Endothelial cell of umbilical vein (primary cell): ENCODE measurements at regions not wholly inside any gene's neighbourhood (a gene's known extent, or its start where the extent isn't known, plus 50 kb on each side); places are given as distances from the start of the nearest gene placed in this dataset.

Experiments
- BruUV-seq: library from RNA; stranded (reverse); fragments of 400-500 nt; replicated peaks from 2 replicates; lab custom pipeline; 2021; lab: Mats Ljungman, UMichigan
- CTCF ChIA-PET: fragments of 300-600, 350-600 bp; sonication (Branson Sonifier 250); formaldehyde crosslinking; loops from one replicate; lab custom pipeline; 2021; ENCODE audit warnings: antibody characterized with exemption, inconsistent platforms; lab: Charles Lee
- POLR2A ChIA-PET: fragments of 300-600, 350-600 bp; sonication (Branson Sonifier 250); formaldehyde crosslinking; loops from one replicate; lab custom pipeline; 2021; ENCODE audit warnings: antibody characterized with exemption, inconsistent platforms; lab: Charles Lee
- DNase-seq: peaks from one replicate; pipeline ENCODE4 v3.0.0-alpha.2; 2011; ENCODE audit warnings: low read depth, low spot score
- FAIRE-seq: peaks from 2 replicates; lab custom pipeline; 2011; peaks lifted over from hg19 to GRCh38; lab: Jason Lieb, UNC
- H2AFZ ChIP-seq: 2 replicates; pipeline ENCODE4 v1.6.0; 2012; ENCODE audit warnings: low read depth, low read length, control low read depth, inconsistent platforms
- H3K27ac ChIP-seq: 2 replicates; pipeline ENCODE4 v1.5.1; 2011; ENCODE audit warnings: low read depth, mild to moderate bottlenecking, control low read depth, low read length, moderate library complexity; ENCODE audit not compliant: insufficient read depth
- H3K27me3 ChIP-seq, 2 experiments: 2 replicates each; pipeline versions ENCODE4 v1.6.0 to v1.6.1; 2011; ENCODE audit warnings: low read length in 2 of 2, mixed read lengths in 1 of 2; ENCODE audit not compliant: control insufficient read depth in 2 of 2, insufficient read depth in 2 of 2
- H3K36me3 ChIP-seq, 2 experiments: 2 replicates in 1 of 2; 3 replicates in 1 of 2; pipeline ENCODE4 v1.5.1; 2011; ENCODE audit warnings: low read length in 2 of 2, mild to moderate bottlenecking in 1 of 2, moderate library complexity in 1 of 2; ENCODE audit not compliant: control insufficient read depth in 2 of 2, insufficient read depth in 2 of 2; ENCODE audit errors: extremely low read depth in 1 of 2
- H3K4me1 ChIP-seq: 3 replicates; pipeline ENCODE4 v1.5.1; 2011; ENCODE audit warnings: mild to moderate bottlenecking, low read length; ENCODE audit not compliant: control insufficient read depth, insufficient read depth; ENCODE audit errors: extremely low read depth
- H3K4me2 ChIP-seq: 2 replicates; pipeline ENCODE4 v1.6.1; 2011; ENCODE audit warnings: low read length, control low read depth, mixed read lengths; ENCODE audit not compliant: insufficient read depth
- H3K4me3 ChIP-seq, 3 experiments: fragments of 200-600 bp in 1 of 3; sonication (generic), shearing (Covaris generic) in 1 of 3; replicated peaks in 1 of 3; 2 replicates each; pipeline ENCODE4 v1.5.1; 2011 to 2016; ENCODE audit warnings: control low read depth in 3 of 3, low read length in 3 of 3, mild to moderate bottlenecking in 2 of 3, inconsistent platforms in 1 of 3, low read depth in 1 of 3, moderate library complexity in 1 of 3; ENCODE audit not compliant: insufficient read depth in 1 of 3
- H3K79me2 ChIP-seq: 2 replicates; pipeline ENCODE4 v1.6.0; 2012; ENCODE audit warnings: low read length, inconsistent platforms; ENCODE audit not compliant: control insufficient read depth, insufficient read depth
- H3K9ac ChIP-seq: replicated peaks from 2 replicates; pipeline ENCODE3; 2011; ENCODE audit warnings: low read length, control low read depth; ENCODE audit not compliant: insufficient read depth; ENCODE audit errors: extremely low read depth
- H3K9me1 ChIP-seq: replicated peaks from 3 replicates; pipeline ENCODE4 v1.6.0; 2011; ENCODE audit warnings: mild to moderate bottlenecking, low read length; ENCODE audit not compliant: control insufficient read depth, insufficient read depth; ENCODE audit errors: extremely low read depth
- H3K9me3 ChIP-seq: replicated peaks from 2 replicates; pipeline ENCODE4 v1.5.1; 2012; ENCODE audit warnings: low read length, inconsistent platforms; ENCODE audit not compliant: control insufficient read depth, insufficient read depth
- H4K20me1 ChIP-seq: replicated peaks from 2 replicates; pipeline ENCODE3; 2011; ENCODE audit warnings: mild to moderate bottlenecking, low read length; ENCODE audit not compliant: control insufficient read depth, insufficient read depth; ENCODE audit errors: extremely low read depth
- EZH2 ChIP-seq: IDR thresholded peaks from 2 replicates; pipeline ENCODE4 v1.6.1; 2012; ENCODE audit warnings: borderline replicate concordance, low read depth, mild to moderate bottlenecking, moderate library complexity, low read length, inconsistent platforms; ENCODE audit not compliant: severe bottlenecking
- FOS ChIP-seq: IDR thresholded peaks from 2 replicates; pipeline ENCODE4 v1.6.1; 2011; ENCODE audit warnings: mild to moderate bottlenecking, low read length, moderate library complexity, borderline replicate concordance; ENCODE audit not compliant: insufficient read depth
- GATA2 ChIP-seq: IDR thresholded peaks from 2 replicates; pipeline ENCODE4 v1.7.0; 2011; ENCODE audit warnings: low read depth, mild to moderate bottlenecking, moderate library complexity, mixed read lengths, low read length; ENCODE audit not compliant: insufficient read length, insufficient read depth
- JUN ChIP-seq: IDR thresholded peaks from 2 replicates; pipeline ENCODE4 v1.6.1; 2011; ENCODE audit warnings: borderline replicate concordance, low read depth; ENCODE audit not compliant: insufficient read length, insufficient read depth
- MYC ChIP-seq: IDR thresholded peaks from one replicate; pipeline ENCODE4 v1.6.1; 2011; ENCODE audit warnings: mild to moderate bottlenecking, low read depth, low read length
- POLR2A ChIP-seq: IDR thresholded peaks from 2 replicates; pipeline ENCODE4 v1.6.1; 2012; ENCODE audit warnings: low read depth, mild to moderate bottlenecking, control low read depth, low read length
- POLR2AphosphoS5 ChIP-seq: IDR thresholded peaks from 2 replicates; pipeline ENCODE4 v1.6.1; 2012; ENCODE audit warnings: low read depth, mild to moderate bottlenecking, control low read depth, low read length, moderate library complexity; ENCODE audit not compliant: insufficient read depth
- dilution Hi-C: fragments of 300-500 bp; cut with MboI; formaldehyde crosslinking; loops from one replicate; pipeline ENCODE4 v1.15.0; 2019; ENCODE audit warnings: low sequenced_read_pairs; ENCODE audit not compliant: extremely low pct_ligation_motif_present
- intact Hi-C: fragments of 100-400 bp; cut with micrococcal nuclease; formaldehyde crosslinking; loops from one replicate; pipeline ENCODE4 v1.10.0; 2022
- TF ChIP-seq, protein P1 (sequence below), 2 donors: IDR thresholded peaks; 1 replicate in 1 of 2; 2 replicates in 1 of 2; pipeline ENCODE4 v1.5.1; 2011; ENCODE audit warnings: low read length in 2 of 2, mild to moderate bottlenecking in 2 of 2, moderate library complexity in 2 of 2, control low read depth in 1 of 2, inconsistent platforms in 1 of 2, low read depth in 1 of 2; ENCODE audit not compliant: insufficient read depth in 1 of 2; ENCODE audit errors: extremely low read depth in 1 of 2
- TF ChIP-seq, protein P2 (sequence below): IDR thresholded peaks from 2 replicates; pipeline ENCODE4 v1.6.1; 2011; ENCODE audit not compliant: insufficient read depth, insufficient read length

DNA sequence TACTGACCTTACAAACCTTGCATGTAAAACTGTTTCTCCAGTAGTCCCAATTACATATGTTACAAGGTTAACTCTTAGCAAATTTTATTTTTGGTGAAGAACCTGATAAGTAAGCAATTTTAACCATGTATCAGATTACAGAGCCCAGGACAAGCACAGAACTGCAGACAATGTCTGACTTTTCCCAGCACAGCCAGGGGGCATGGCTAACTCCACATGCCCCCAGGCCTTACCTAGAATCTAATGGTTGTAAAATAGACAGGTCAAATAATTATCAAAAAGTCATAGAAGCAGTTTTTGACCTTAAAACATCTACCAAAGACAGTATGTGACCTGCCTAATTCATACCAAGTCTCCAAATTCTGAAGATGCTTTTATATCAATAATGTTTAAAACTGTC, 364.1 kb downstream of the FOXO1 start:
- DNase-seq (no peak), FAIRE-seq (no peak)
- ChIA-PET CTCF (no interaction called here), POLR2A (no interaction called here)
- Histone ChIP-seq H3K4me3 (no peak overlapping the region), H3K27me3 (no peaks in the 10 kb centered on the region), H3K27ac (no peak overlapping the region), H3K9me3 (peaks cover 2% of the 10 kb centered on the region), H4K20me1 (no peaks in the 10 kb centered on the region), H2AFZ (no peak overlapping the region), H3K79me2 (no peaks in the 10 kb centered on the region), H3K4me1 (no peaks in the 10 kb centered on the region), H3K9me1 (no peaks in the 10 kb centered on the region), H3K4me2 (no peak overlapping the region), H3K9ac (no peak overlapping the region), H3K36me3 (no peaks in the 10 kb centered on the region)
- TF ChIP-seq, protein P1, sequence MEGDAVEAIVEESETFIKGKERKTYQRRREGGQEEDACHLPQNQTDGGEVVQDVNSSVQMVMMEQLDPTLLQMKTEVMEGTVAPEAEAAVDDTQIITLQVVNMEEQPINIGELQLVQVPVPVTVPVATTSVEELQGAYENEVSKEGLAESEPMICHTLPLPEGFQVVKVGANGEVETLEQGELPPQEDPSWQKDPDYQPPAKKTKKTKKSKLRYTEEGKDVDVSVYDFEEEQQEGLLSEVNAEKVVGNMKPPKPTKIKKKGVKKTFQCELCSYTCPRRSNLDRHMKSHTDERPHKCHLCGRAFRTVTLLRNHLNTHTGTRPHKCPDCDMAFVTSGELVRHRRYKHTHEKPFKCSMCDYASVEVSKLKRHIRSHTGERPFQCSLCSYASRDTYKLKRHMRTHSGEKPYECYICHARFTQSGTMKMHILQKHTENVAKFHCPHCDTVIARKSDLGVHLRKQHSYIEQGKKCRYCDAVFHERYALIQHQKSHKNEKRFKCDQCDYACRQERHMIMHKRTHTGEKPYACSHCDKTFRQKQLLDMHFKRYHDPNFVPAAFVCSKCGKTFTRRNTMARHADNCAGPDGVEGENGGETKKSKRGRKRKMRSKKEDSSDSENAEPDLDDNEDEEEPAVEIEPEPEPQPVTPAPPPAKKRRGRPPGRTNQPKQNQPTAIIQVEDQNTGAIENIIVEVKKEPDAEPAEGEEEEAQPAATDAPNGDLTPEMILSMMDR (IDR thresholded peaks at IDR 0.05; ENCODE audit: extremely low read depth in 1 of 2, insufficient read depth in 1 of 2, low read depth in 1 of 2, low read length in 2 of 2): no peak
- TF ChIP-seq GATA2 (no peak), EZH2 (no peak), POLR2A (no peak), MYC (no peak), JUN (no peak), FOS (no peak), POLR2AphosphoS5 (no peak)
- TF ChIP-seq, protein P2, sequence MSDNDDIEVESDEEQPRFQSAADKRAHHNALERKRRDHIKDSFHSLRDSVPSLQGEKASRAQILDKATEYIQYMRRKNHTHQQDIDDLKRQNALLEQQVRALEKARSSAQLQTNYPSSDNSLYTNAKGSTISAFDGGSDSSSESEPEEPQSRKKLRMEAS: no peak
- dilution Hi-C loops (no loop called here), intact Hi-C loops (no loop called here)
- BruUV-seq: no TSS peak
